ENCODE measurements at regions not wholly inside any gene's neighbourhood (a gene's known extent, or its start where the extent isn't known, plus 50 kb on each side); places are given as distances from the start of the nearest gene placed in this dataset.

DNA sequence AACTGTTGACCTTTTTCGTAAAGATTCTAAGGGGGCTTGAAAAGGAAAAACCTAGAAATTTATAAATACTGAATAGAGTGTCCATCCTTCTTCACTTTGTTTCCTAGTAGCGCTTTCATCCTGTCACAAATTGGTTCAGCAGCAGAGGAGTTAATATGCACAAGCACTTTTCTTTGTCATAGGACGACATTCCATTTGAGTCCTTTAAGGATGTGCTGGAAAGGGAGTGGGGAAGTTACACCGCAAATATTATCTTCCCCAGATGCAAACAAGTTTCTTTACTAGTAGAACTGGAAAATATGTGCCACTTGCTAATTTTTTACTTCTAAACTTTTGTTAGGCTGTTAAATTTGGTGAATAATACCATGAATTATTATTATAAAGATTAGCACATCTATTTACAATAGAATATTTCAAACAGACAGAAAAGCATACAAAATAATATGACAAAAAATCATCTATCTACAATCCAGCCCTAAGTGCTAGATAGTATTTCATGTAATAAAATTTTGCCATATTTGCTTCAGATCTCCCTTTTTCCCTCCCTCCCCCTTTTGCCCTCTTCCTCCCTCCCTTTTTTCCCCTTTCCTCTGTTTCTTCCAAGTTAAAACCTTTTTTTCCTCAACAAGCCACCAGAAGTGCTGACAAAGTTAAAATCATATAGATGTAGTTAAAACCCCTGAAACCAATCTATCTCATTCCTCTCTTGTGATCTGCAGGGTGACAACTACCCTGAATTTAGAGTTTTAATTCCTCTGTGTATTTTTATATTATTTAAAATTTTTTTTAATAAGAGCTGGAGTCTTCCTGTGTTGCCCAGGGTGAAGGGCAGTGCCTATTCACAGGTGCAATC, 50.5 kb upstream of the MAP4K3 start:
- Histone ChIP-seq H3K14ac (ENCODE audit: low read length) (no peak overlapping the region), H2BK5ac (ENCODE audit: low read length) (no peak overlapping the region), H3K4me3 (ENCODE audit: low read length in 2 of 2) (no peak overlapping the region), H3K4me1 (ENCODE audit: control insufficient read depth in 2 of 2, insufficient read depth in 1 of 2, low read depth in 1 of 2, low read length in 2 of 2) (peaks cover 4 to 10% of the 10 kb centered on the region in 2 donors), H3K79me1 (ENCODE audit: low read depth, low read length) (no peaks in the 10 kb centered on the region), H3K4me2 (ENCODE audit: insufficient read depth, low read length, poor library complexity, severe bottlenecking) (no peak overlapping the region), H3K18ac (ENCODE audit: low read length) (no peak overlapping the region), H3K27ac (replicated peaks; ENCODE audit: low read length) (no peak overlapping the region), H3K9me3 (replicated peaks in 1 of 2; ENCODE audit: control insufficient read depth in 2 of 2, insufficient read depth in 1 of 2, low read depth in 1 of 2, low read length in 2 of 2) (no peaks in the 10 kb centered on the region), H2AK5ac (ENCODE audit: low read depth, low read length) (no peak overlapping the region), H4K91ac (ENCODE audit: low read depth, low read length, poor library complexity) (no peak overlapping the region), H2BK12ac (ENCODE audit: low read length) (no peak overlapping the region), H2BK120ac (ENCODE audit: low read depth, low read length) (no peak overlapping the region), H3K23ac (ENCODE audit: low read depth, low read length, poor library complexity) (no peak overlapping the region), H2BK15ac (ENCODE audit: low read length) (no peak overlapping the region), H3K27me3 (ENCODE audit: control insufficient read depth in 3 of 3, insufficient read depth in 3 of 3, low read depth in 1 of 3, low read length in 3 of 3) (no peaks in the 10 kb centered on the region), H3K9ac (ENCODE audit: low read depth, low read length, poor library complexity) (no peak overlapping the region), H3K4ac (ENCODE audit: low read length) (no peak overlapping the region), H2AFZ (ENCODE audit: low read length) (peak overlapping the region; percentile 42), H3K36me3 (replicated peaks in 1 of 2; ENCODE audit: control insufficient read depth in 2 of 2, insufficient read depth in 2 of 2, low read length in 2 of 2) (no peaks in the 10 kb centered on the region), H4K8ac (ENCODE audit: low read depth, low read length) (no peak overlapping the region)
- no peak for DNase-seq (ENCODE audit: low spot score)
- WGBS, 2 donors (ENCODE audit: extremely low coverage in 2 of 2, insufficient read length in 2 of 2, insufficient replicate concordance in 1 of 2) = no CpG with 5 or more reads among the region's 4 CpGs

DNA sequence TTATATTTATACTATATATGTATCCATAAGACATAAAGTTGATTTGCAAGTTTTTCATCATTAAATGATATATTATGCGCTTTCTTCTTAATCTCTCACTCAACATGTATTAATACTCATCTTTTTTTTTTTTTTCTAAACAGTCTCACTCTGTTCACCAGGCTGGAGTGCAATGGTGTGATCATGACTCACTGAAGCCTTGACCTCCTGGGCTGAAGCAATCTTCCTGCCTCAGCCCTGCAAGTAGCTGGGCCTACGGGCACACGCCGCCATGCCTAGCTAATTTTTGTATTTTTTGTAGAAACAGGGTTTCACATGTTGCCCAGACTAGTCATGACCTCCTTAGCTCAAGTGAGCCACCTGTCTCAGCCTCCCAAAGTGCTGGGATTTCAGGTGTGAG, 51.4 kb upstream of the MAP4K3 start:
- Histone ChIP-seq H4K91ac (ENCODE audit: low read depth, low read length, poor library complexity) (no peak overlapping the region), H3K23ac (ENCODE audit: low read depth, low read length, poor library complexity) (no peak overlapping the region), H2BK12ac (ENCODE audit: low read length) (no peak overlapping the region), H3K9me3 (replicated peaks in 1 of 2; ENCODE audit: control insufficient read depth in 2 of 2, insufficient read depth in 1 of 2, low read depth in 1 of 2, low read length in 2 of 2) (no peaks in the 10 kb centered on the region), H3K18ac (ENCODE audit: low read length) (no peak overlapping the region), H2BK120ac (ENCODE audit: low read depth, low read length) (no peak overlapping the region), H3K4me1 (ENCODE audit: control insufficient read depth in 2 of 2, insufficient read depth in 1 of 2, low read depth in 1 of 2, low read length in 2 of 2) (peaks cover 4 to 10% of the 10 kb centered on the region in 2 donors), H3K4me2 (ENCODE audit: insufficient read depth, low read length, poor library complexity, severe bottlenecking) (no peak overlapping the region), H4K8ac (ENCODE audit: low read depth, low read length) (no peak overlapping the region), H2BK15ac (ENCODE audit: low read length) (no peak overlapping the region), H3K9ac (ENCODE audit: low read depth, low read length, poor library complexity) (no peak overlapping the region), H3K36me3 (replicated peaks in 1 of 2; ENCODE audit: control insufficient read depth in 2 of 2, insufficient read depth in 2 of 2, low read length in 2 of 2) (no peaks in the 10 kb centered on the region), H2AK5ac (ENCODE audit: low read depth, low read length) (no peak overlapping the region), H2AFZ (ENCODE audit: low read length) (no peak overlapping the region), H3K79me1 (ENCODE audit: low read depth, low read length) (no peaks in the 10 kb centered on the region), H3K4me3 (ENCODE audit: low read length in 2 of 2) (no peak overlapping the region), H3K27me3 (ENCODE audit: control insufficient read depth in 3 of 3, insufficient read depth in 3 of 3, low read depth in 1 of 3, low read length in 3 of 3) (no peaks in the 10 kb centered on the region), H3K27ac (replicated peaks; ENCODE audit: low read length) (no peak overlapping the region), H3K4ac (ENCODE audit: low read length) (no peak overlapping the region), H2BK5ac (ENCODE audit: low read length) (no peak overlapping the region), H3K14ac (ENCODE audit: low read length) (no peak overlapping the region)
- DNase-seq (ENCODE audit: low spot score) = no peak
- WGBS, 2 donors (ENCODE audit: extremely low coverage in 2 of 2, insufficient read length in 2 of 2, insufficient replicate concordance in 1 of 2) = no CpG with 5 or more reads among the region's 4 CpGs

DNA sequence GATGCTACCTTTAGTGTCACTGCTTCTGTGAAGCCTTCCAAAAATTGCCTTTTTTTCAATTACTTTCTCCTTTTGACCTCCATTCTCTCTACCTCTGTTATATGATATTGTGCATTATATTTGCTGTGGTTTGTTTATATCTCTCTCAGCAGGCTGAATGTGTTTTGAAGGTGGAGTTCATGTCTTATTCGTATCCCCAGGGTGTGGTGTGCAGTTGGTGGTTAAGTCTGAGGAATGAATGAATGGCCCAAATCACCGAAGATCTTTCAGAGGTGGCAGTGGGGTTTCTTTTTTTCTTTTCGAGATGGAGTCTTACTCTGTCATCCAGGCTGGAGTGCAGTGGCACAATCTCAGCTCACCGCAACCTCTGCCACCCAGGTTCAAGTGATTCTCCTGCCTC, 53.5 kb upstream of the MAP4K3 start:
- Histone ChIP-seq H3K14ac (ENCODE audit: low read length) (no peak overlapping the region), H2BK120ac (ENCODE audit: low read depth, low read length) (no peak overlapping the region)

DNA sequence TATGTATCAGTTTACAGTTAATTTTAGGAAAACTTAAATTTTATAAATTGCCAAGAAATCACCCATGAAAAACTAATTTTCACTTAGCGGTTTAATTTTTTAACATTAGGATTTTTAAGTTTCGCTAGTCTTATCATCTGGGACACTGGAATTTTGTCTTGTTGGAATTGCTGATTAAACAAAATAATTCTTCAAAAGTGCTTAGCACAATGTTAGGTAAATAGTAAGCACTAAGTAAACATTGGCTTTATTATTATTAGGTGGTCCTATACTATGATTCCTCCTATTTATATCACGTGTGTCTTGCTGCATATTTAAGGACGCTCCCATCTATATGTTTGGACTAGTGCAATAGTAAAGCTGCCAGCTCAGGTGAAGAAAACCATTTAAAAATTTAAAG, 54.6 kb upstream of the MAP4K3 start:
- Histone ChIP-seq H4K91ac (ENCODE audit: low read depth, low read length, poor library complexity) (no peak overlapping the region), H2BK120ac (ENCODE audit: low read depth, low read length) (no peak overlapping the region), H2BK12ac (ENCODE audit: low read length) (no peak overlapping the region), H3K14ac (ENCODE audit: low read length) (no peak overlapping the region), H3K18ac (ENCODE audit: low read length) (no peak overlapping the region), H4K8ac (ENCODE audit: low read depth, low read length) (no peak overlapping the region), H3K27ac (replicated peaks; ENCODE audit: low read length) (no peak overlapping the region), H3K9me3 (replicated peaks in 1 of 2; ENCODE audit: control insufficient read depth in 2 of 2, insufficient read depth in 1 of 2, low read depth in 1 of 2, low read length in 2 of 2) (no peaks in the 10 kb centered on the region), H3K9ac (ENCODE audit: low read depth, low read length, poor library complexity) (no peak overlapping the region), H2BK15ac (ENCODE audit: low read length) (no peak overlapping the region), H3K23ac (ENCODE audit: low read depth, low read length, poor library complexity) (no peak overlapping the region), H3K4ac (ENCODE audit: low read length) (no peak overlapping the region), H3K36me3 (replicated peaks in 1 of 2; ENCODE audit: control insufficient read depth in 2 of 2, insufficient read depth in 2 of 2, low read length in 2 of 2) (no peaks in the 10 kb centered on the region), H3K4me2 (ENCODE audit: insufficient read depth, low read length, poor library complexity, severe bottlenecking) (no peak overlapping the region), H2BK5ac (ENCODE audit: low read length) (no peak overlapping the region), H3K4me1 (ENCODE audit: control insufficient read depth in 2 of 2, insufficient read depth in 1 of 2, low read depth in 1 of 2, low read length in 2 of 2) (peaks cover 4 to 12% of the 10 kb centered on the region in 2 donors), H3K79me1 (ENCODE audit: low read depth, low read length) (no peaks in the 10 kb centered on the region), H3K27me3 (ENCODE audit: control insufficient read depth in 3 of 3, insufficient read depth in 3 of 3, low read depth in 1 of 3, low read length in 3 of 3) (no peaks in the 10 kb centered on the region), H2AFZ (ENCODE audit: low read length) (no peak overlapping the region), H2AK5ac (ENCODE audit: low read depth, low read length) (no peak overlapping the region), H3K4me3 (ENCODE audit: low read length in 2 of 2) (no peak overlapping the region)
- no peak for DNase-seq (ENCODE audit: low spot score)
- no CpG with 5 or more reads among the region's 4 CpGs for WGBS, 2 donors (ENCODE audit: extremely low coverage in 2 of 2, insufficient read length in 2 of 2, insufficient replicate concordance in 1 of 2)

More for the DNA sequence above, 53.5 kb upstream of the MAP4K3 start:
- no CpG with 5 or more reads among the region's 4 CpGs for WGBS, 2 donors (ENCODE audit: extremely low coverage in 2 of 2, insufficient read length in 2 of 2, insufficient replicate concordance in 1 of 2)
- no peak overlapping the region for H3K4ac ChIP-seq (ENCODE audit: low read length)
- H3K36me3 ChIP-seq (replicated peaks in 1 of 2; ENCODE audit: control insufficient read depth in 2 of 2, insufficient read depth in 2 of 2, low read length in 2 of 2) = no peaks in the 10 kb centered on the region
- H3K27ac ChIP-seq (replicated peaks; ENCODE audit: low read length) = no peak overlapping the region
- H2AFZ ChIP-seq (ENCODE audit: low read length) = no peak overlapping the region
- H3K4me1 ChIP-seq (ENCODE audit: control insufficient read depth in 2 of 2, insufficient read depth in 1 of 2, low read depth in 1 of 2, low read length in 2 of 2) = peaks cover 6 to 12% of the 10 kb centered on the region in 2 donors
- H2BK15ac ChIP-seq (ENCODE audit: low read length) = no peak overlapping the region
- DNase-seq (ENCODE audit: low spot score) = no peak
- H2BK12ac ChIP-seq (ENCODE audit: low read length) = no peak overlapping the region
- no peak overlapping the region for H2BK5ac ChIP-seq (ENCODE audit: low read length)
- no peaks in the 10 kb centered on the region for H3K27me3 ChIP-seq (ENCODE audit: control insufficient read depth in 3 of 3, insufficient read depth in 3 of 3, low read depth in 1 of 3, low read length in 3 of 3)
- no peak overlapping the region for H2AK5ac ChIP-seq (ENCODE audit: low read depth, low read length)
- no peak overlapping the region for H3K23ac ChIP-seq (ENCODE audit: low read depth, low read length, poor library complexity)
- no peak overlapping the region for H3K9ac ChIP-seq (ENCODE audit: low read depth, low read length, poor library complexity)
- no peaks in the 10 kb centered on the region for H3K79me1 ChIP-seq (ENCODE audit: low read depth, low read length)
- H3K4me3 ChIP-seq (ENCODE audit: low read length in 2 of 2) = no peak overlapping the region
- no peak overlapping the region for H3K4me2 ChIP-seq (ENCODE audit: insufficient read depth, low read length, poor library complexity, severe bottlenecking)
- no peak overlapping the region for H3K18ac ChIP-seq (ENCODE audit: low read length)
- no peak overlapping the region for H4K91ac ChIP-seq (ENCODE audit: low read depth, low read length, poor library complexity)
- H3K9me3 ChIP-seq (replicated peaks in 1 of 2; ENCODE audit: control insufficient read depth in 2 of 2, insufficient read depth in 1 of 2, low read depth in 1 of 2, low read length in 2 of 2) = no peaks in the 10 kb centered on the region
- H4K8ac ChIP-seq (ENCODE audit: low read depth, low read length) = no peak overlapping the region
